ENCODE measurements at regions not wholly inside any gene's neighbourhood (a gene's known extent, or its start where the extent isn't known, plus 50 kb on each side); places are given as distances from the start of the nearest gene placed in this dataset.

DNA sequence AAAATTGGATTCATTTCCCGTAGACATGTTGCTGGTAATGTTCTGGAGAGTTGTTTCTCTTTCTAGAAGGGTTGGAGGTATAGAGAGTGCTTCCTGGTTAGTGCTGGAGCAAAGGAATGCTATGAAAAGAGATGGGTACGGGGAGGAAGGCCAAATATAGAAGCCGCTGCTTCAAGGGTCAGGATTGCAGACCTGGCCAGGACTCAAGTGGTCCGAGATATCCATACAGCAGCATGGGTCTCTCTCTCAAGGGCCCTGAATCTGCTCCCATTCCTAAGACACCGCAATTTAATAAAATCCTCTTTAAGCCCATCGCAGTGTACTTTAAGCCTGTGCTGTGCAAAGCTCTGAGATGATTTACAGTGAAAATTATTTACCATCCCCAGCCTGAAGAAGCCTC lies 287.0 kb downstream of the FAM43A start:
- no peak for DNase-seq
- H3K14ac ChIP-seq (ENCODE audit: insufficient read depth, low read length): no peak overlapping the region
- H4K91ac ChIP-seq (ENCODE audit: insufficient read length, low read depth, low read length): no peak overlapping the region
- H3K27ac ChIP-seq (ENCODE audit: insufficient read length, low read depth, low read length): no peak overlapping the region
- H3K4ac ChIP-seq (ENCODE audit: low read depth, low read length): no peak overlapping the region
- Mint-ChIP-seq H3K27ac (no peak overlapping the region), H3K4me3 (no peak overlapping the region), H3K4me1 (no peaks in the 10 kb centered on the region), H3K36me3 (ENCODE audit: insufficient read depth in 1 of 3, low read depth in 3 of 3) (peaks cover 0 to 4% (median 0%) of the 10 kb centered on the region in 3 experiments; a peak in 1 of 7 replicates), H3K27me3 (ENCODE audit: low read depth) (peaks cover 17% of the 10 kb centered on the region), H3K9me3 (peaks cover 0 to 7% of the 10 kb centered on the region in 2 experiments; a peak in 3 of 5 replicates)
- no peaks in the 10 kb centered on the region for H3K27me3 ChIP-seq (ENCODE audit: insufficient read depth, low read length)
- H2BK5ac ChIP-seq (ENCODE audit: insufficient read length, low read length): no peak overlapping the region
- no peak overlapping the region for H3T11ph ChIP-seq (ENCODE audit: low read length)
- no peaks in the 10 kb centered on the region for H3K79me1 ChIP-seq (ENCODE audit: insufficient read depth, low read depth, low read length, poor library complexity, severe bottlenecking)
- H4K20me1 ChIP-seq (ENCODE audit: control insufficient read depth, insufficient read depth, insufficient read length): no peaks in the 10 kb centered on the region
- H2BK20ac ChIP-seq (ENCODE audit: low read depth, low read length, poor library complexity, severe bottlenecking): no peak overlapping the region
- no peaks in the 10 kb centered on the region for H3K79me2 ChIP-seq (ENCODE audit: insufficient read depth, low read length)
- no peak overlapping the region for H3K23ac ChIP-seq (ENCODE audit: insufficient read length, low read depth, low read length)
- no peak overlapping the region for H4K8ac ChIP-seq (replicated peaks; ENCODE audit: insufficient read length, low read depth, low read length)
- no peak overlapping the region for H3K4me2 ChIP-seq (ENCODE audit: insufficient read depth, insufficient read length, low read length)
- no CpG with 5 or more reads among the region's 6 CpGs for WGBS (ENCODE audit: extremely low coverage, insufficient read length, low lambda C conversion rate)
- no peak overlapping the region for H2BK12ac ChIP-seq (ENCODE audit: insufficient read length, low read depth, low read length)
- H2AK5ac ChIP-seq (ENCODE audit: insufficient read length, low read length): no peak overlapping the region
- no peak overlapping the region for H2BK120ac ChIP-seq (ENCODE audit: low read depth, low read length, poor library complexity, severe bottlenecking)
- no peak overlapping the region for H3K18ac ChIP-seq (ENCODE audit: insufficient read length, low read depth, low read length)
- H3K9ac ChIP-seq (ENCODE audit: extremely low read depth, insufficient read length, low read length): no peak overlapping the region
- no peak overlapping the region for H3K56ac ChIP-seq (ENCODE audit: insufficient read length, low read depth, low read length)
- no peaks in the 10 kb centered on the region for H3K23me2 ChIP-seq (ENCODE audit: insufficient read length, low read depth, low read length, poor library complexity, severe bottlenecking)
- no peaks in the 10 kb centered on the region for H3K4me1 ChIP-seq (ENCODE audit: insufficient read depth, low read length)
- no peak overlapping the region for H4K5ac ChIP-seq (ENCODE audit: insufficient read length, low read depth, low read length)
- H2AFZ ChIP-seq (ENCODE audit: low read length): no peak overlapping the region
- TF ChIP-seq, protein P1, sequence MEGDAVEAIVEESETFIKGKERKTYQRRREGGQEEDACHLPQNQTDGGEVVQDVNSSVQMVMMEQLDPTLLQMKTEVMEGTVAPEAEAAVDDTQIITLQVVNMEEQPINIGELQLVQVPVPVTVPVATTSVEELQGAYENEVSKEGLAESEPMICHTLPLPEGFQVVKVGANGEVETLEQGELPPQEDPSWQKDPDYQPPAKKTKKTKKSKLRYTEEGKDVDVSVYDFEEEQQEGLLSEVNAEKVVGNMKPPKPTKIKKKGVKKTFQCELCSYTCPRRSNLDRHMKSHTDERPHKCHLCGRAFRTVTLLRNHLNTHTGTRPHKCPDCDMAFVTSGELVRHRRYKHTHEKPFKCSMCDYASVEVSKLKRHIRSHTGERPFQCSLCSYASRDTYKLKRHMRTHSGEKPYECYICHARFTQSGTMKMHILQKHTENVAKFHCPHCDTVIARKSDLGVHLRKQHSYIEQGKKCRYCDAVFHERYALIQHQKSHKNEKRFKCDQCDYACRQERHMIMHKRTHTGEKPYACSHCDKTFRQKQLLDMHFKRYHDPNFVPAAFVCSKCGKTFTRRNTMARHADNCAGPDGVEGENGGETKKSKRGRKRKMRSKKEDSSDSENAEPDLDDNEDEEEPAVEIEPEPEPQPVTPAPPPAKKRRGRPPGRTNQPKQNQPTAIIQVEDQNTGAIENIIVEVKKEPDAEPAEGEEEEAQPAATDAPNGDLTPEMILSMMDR (conservative IDR thresholded peaks at IDR 0.05): no peak
- H3K9me3 ChIP-seq (ENCODE audit: control insufficient read depth, low read depth, low read length): no peaks in the 10 kb centered on the region
- H2BK15ac ChIP-seq (ENCODE audit: low read depth, low read length): no peak overlapping the region
